ENCODE measurements at regions not wholly inside any gene's neighbourhood (a gene's known extent, or its start where the extent isn't known, plus 50 kb on each side); places are given as distances from the start of the nearest gene placed in this dataset.
A peak's percentile ranks its signal among the peaks of the same experiment; 100 is the strongest.

- peak; percentile 96 for ATAC-seq
- peaks cover 30% of the 10 kb centered on the region for H3K4me1 ChIP-seq (ENCODE audit: insufficient read depth, low read length)
- H3K9me3 ChIP-seq (ENCODE audit: low read length), result no peaks in the 10 kb centered on the region
- H3K36me3 ChIP-seq (ENCODE audit: low read depth, low read length), result 0 out of 2 replicates have a peak, but pooled peaks cover 4% of the 10 kb centered on the region
- peak overlapping the region; percentile 40; the same call in 1 of the 2 replicates for H3K4me3 ChIP-seq (ENCODE audit: low read length)
- H3K9me2 ChIP-seq (replicated peaks; ENCODE audit: low read length), result no peaks in the 10 kb centered on the region
- CTCF ChIA-PET, result no interaction called here
- no TSS peak for BruUV-seq (replicated peaks)
- intact Hi-C loops (cut with micrococcal nuclease), result loop anchor here (5.0 kb wide), 1 partner anchor 385 kb away; no protein-coding TSS in a partner anchor
- DNase-seq, result peak; percentile 81
- H3K4me2 ChIP-seq (ENCODE audit: low read length), result peak overlapping the region; percentile 78
- peak overlapping the region; percentile 90 for H3K27ac ChIP-seq (ENCODE audit: low read length)
- H3K79me2 ChIP-seq (ENCODE audit: low read length), result no peaks in the 10 kb centered on the region
- peak overlapping the region; percentile 37; the same call in 1 of the 2 replicates for H2AFZ ChIP-seq (ENCODE audit: low read length)
- POLR2A ChIA-PET (ENCODE audit: unreplicated experiment), result no interaction called here
- TF ChIP-seq EZH2phosphoT487 (IDR thresholded peaks at IDR 0.05; ENCODE audit: borderline replicate concordance, low read length), result no peak
- no peak for TF ChIP-seq CTCF (conservative IDR thresholded peaks at IDR 0.05; ENCODE audit: low read depth, low read length)
- no peak for TF ChIP-seq EZH2 (IDR thresholded peaks at IDR 0.05; ENCODE audit: low read length, unreplicated experiment)
- no peaks in the 10 kb centered on the region for H3K27me3 ChIP-seq (ENCODE audit: low read length)
- H3F3A ChIP-seq (ENCODE audit: low read length, unreplicated experiment), result no peaks in the 10 kb centered on the region
- peak overlapping the region; percentile 56 for H3K9ac ChIP-seq (ENCODE audit: low read length)
- no peaks in the 10 kb centered on the region for H4K20me1 ChIP-seq (ENCODE audit: low read length)
These were observed 1076.1 kb upstream of the CADM2 start for GRCh38 chr3:83882701-83883100.

GRCh38 chr3:83890039-83890762, 1068.6 kb upstream of the CADM2 start:
- Histone ChIP-seq H3K27me3 (ENCODE audit: low read length) (no peaks in the 10 kb centered on the region), H3K4me3 (ENCODE audit: low read length) (no peak overlapping the region), H3K4me2 (ENCODE audit: low read length) (peak overlapping the region; percentile 49), H3K9me3 (ENCODE audit: low read length) (no peaks in the 10 kb centered on the region), H4K20me1 (ENCODE audit: low read length) (no peaks in the 10 kb centered on the region), H3K4me1 (ENCODE audit: insufficient read depth, low read length) (peaks cover 53% of the 10 kb centered on the region), H3K79me2 (ENCODE audit: low read length) (no peaks in the 10 kb centered on the region), H3F3A (ENCODE audit: low read length, unreplicated experiment) (no peaks in the 10 kb centered on the region), H3K9me2 (replicated peaks; ENCODE audit: low read length) (no peaks in the 10 kb centered on the region), H3K36me3 (ENCODE audit: low read depth, low read length) (no peaks in the 10 kb centered on the region), H3K9ac (ENCODE audit: low read length) (peak overlapping the region; percentile 61), H2AFZ (ENCODE audit: low read length) (0 out of 2 replicates have a peak overlapping the region, but pooled peaks have one; percentile 47), H3K27ac (ENCODE audit: low read length) (peak overlapping the region; percentile 97)
- CTCF ChIA-PET, result no interaction called here
- TSS peak; percentile 72 for BruUV-seq (replicated peaks)
- POLR2A ChIA-PET (ENCODE audit: unreplicated experiment), result no interaction called here
- TF ChIP-seq EZH2phosphoT487 (IDR thresholded peaks at IDR 0.05; ENCODE audit: borderline replicate concordance, low read length) (no peak), CTCF (conservative IDR thresholded peaks at IDR 0.05; ENCODE audit: low read depth, low read length) (no peak), EZH2 (IDR thresholded peaks at IDR 0.05; ENCODE audit: low read length, unreplicated experiment) (no peak)
- intact Hi-C loops (cut with micrococcal nuclease), result loop anchor here (5.0 kb wide), 1 partner anchor 137 kb away; no protein-coding TSS in a partner anchor
- DNase-seq, result peak; percentile 85
- ATAC-seq, result peak; percentile 74

- Histone ChIP-seq H3F3A (ENCODE audit: low read length, unreplicated experiment) (no peaks in the 10 kb centered on the region), H3K9me2 (replicated peaks; ENCODE audit: low read length) (no peaks in the 10 kb centered on the region), H2AFZ (ENCODE audit: low read length) (no peak overlapping the region), H3K4me2 (ENCODE audit: low read length) (peak overlapping the region; percentile 49), H3K9me3 (ENCODE audit: low read length) (no peaks in the 10 kb centered on the region), H3K27ac (ENCODE audit: low read length) (peak overlapping the region; percentile 97), H3K79me2 (ENCODE audit: low read length) (no peaks in the 10 kb centered on the region), H3K36me3 (ENCODE audit: low read depth, low read length) (no peaks in the 10 kb centered on the region), H3K4me1 (ENCODE audit: insufficient read depth, low read length) (peaks cover 48% of the 10 kb centered on the region), H3K9ac (ENCODE audit: low read length) (peak overlapping the region; percentile 25), H3K27me3 (ENCODE audit: low read length) (no peaks in the 10 kb centered on the region), H3K4me3 (ENCODE audit: low read length) (no peak overlapping the region), H4K20me1 (ENCODE audit: low read length) (no peaks in the 10 kb centered on the region)
- POLR2A ChIA-PET (ENCODE audit: unreplicated experiment), result no interaction called here
- CTCF ChIA-PET, result no interaction called here
- BruUV-seq (replicated peaks), result no TSS peak
- intact Hi-C loops (cut with micrococcal nuclease), result loop anchor here (5.0 kb wide), 1 partner anchor 137 kb away; no protein-coding TSS in a partner anchor
- peak; percentile 8; the same call in 1 of the 2 replicates for ATAC-seq
- TF ChIP-seq EZH2phosphoT487 (IDR thresholded peaks at IDR 0.05; ENCODE audit: borderline replicate concordance, low read length), result no peak
- no peak for TF ChIP-seq EZH2 (IDR thresholded peaks at IDR 0.05; ENCODE audit: low read length, unreplicated experiment)
- TF ChIP-seq CTCF (conservative IDR thresholded peaks at IDR 0.05; ENCODE audit: low read depth, low read length), result no peak
- peak; percentile 44 for DNase-seq
These were observed 1068.0 kb upstream of the CADM2 start for GRCh38 chr3:83890763-83891135.
